Effector CD4-positive, alpha-beta T cell (primary cell): ENCODE measurements at regions not wholly inside any gene's neighbourhood (a gene's known extent, or its start where the extent isn't known, plus 50 kb on each side); places are given as distances from the start of the nearest gene placed in this dataset.

Experiments
- DNase-seq: peaks from one replicate; pipeline ENCODE4 v3.0.0-alpha.2; 2020

GRCh38 chr16:51892293-51893007 is 654.5 kb downstream of the TOX3 start:
- no peak for DNase-seq

DNA sequence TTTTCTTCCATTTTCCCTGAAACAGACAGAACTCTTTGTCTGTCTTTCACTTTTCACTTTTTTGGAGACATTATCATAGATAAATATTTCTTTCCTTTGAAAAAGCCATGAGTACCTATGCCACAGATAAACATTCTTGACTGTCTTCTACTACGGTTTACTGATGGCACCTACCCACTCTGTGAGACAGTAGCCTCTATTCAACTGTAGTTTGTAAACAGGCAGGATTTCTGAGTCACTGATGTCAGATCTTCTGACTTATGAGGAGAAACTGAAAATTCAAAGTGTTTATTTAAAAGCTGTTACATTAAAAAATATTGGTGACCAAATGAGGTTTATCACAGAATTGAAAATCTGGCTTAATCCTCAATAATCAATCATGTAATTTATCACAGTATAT is 658.4 kb downstream of the TOX3 start:
- no peak for DNase-seq

DNA sequence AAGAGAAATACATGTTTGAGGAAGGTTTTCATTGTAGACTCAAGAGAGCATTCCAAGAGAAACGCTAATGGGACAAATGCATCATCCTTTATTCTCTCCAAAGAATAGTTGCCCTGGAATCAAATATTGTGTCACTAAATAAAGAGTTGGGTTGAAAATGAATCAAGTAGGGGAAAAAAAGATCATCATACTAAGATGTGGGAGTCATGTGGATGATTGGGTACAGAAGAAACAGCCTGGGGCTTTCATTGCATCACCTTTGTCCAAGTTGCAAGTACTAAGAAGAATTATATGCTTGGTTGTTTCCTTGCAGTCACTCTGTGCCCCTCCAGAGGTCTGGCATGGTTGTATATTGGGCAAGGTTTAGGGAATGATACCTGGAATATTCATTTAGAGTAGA is 658.9 kb downstream of the TOX3 start:
- DNase-seq, result no peak

GRCh38 chr16:51886456-51886855 is 660.5 kb downstream of the TOX3 start:
- no peak for DNase-seq

DNA sequence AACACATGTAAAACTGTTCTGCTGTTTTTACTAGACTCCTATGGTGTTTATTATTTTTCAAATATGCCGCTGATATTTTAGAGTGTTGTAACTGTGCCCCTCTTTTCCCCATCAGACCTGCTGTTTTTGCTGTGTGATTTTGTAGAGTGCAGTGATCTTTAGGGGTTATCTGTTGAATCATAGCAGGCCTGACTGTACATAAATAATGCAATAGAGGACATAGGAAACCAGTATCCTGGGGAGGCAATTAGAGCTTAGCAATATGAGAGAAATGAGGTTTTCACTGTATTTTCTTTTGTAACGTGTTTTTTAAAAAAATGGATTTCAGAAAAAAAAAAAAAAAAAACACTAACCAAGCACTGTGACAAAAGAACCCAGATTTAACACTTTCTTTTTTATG is 662.2 kb downstream of the TOX3 start:
- DNase-seq, result no peak

DNA sequence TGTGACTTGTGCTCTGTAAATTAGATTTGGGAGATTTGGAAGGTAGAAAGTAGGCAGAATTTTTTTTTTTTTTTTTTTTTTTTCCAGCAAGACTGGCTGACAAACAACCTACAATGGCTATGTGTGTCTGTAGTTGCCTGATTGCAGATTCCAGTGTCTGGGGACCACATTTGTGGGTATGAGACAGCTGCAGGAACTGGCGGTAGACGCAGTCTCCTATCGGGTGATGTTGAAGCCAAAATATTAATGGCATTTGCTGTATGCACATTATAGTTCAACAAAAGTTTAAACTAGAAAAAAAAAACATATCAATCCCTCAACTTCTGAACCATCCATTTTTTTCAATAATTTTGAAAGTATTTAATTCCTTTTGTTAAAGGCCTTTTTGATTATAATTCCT is 665.2 kb downstream of the TOX3 start:
- DNase-seq, result no peak

DNA sequence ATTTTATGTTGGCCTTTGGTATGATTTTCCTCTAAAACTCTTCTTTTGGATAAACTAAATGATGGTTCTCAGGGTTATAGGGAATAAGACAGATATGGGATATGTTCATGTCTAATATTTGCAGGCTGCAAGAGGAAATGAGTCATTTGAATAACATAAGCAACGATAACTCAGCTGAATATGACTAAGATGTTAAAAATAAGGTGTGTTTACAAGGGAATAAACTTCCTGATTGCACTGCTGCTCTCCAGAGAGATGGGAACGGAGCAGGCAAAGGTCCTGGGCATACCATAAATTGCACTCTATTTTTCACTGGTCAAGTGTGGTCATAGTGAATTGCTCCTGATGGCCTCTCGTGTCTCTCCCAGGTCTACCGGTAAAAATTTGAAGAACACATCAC is 666.2 kb downstream of the TOX3 start:
- no peak for DNase-seq

- no peak for DNase-seq
These were observed 669.3 kb downstream of the TOX3 start for GRCh38 chr16:51877686-51878085.

GRCh38 chr16:51876934-51877333 is 670.0 kb downstream of the TOX3 start:
- DNase-seq, result no peak

- no peak for DNase-seq
These were observed 670.4 kb downstream of the TOX3 start for GRCh38 chr16:51876601-51876875.

GRCh38 chr16:51875834-51876600 is 670.9 kb downstream of the TOX3 start:
- DNase-seq, result no peak

DNA sequence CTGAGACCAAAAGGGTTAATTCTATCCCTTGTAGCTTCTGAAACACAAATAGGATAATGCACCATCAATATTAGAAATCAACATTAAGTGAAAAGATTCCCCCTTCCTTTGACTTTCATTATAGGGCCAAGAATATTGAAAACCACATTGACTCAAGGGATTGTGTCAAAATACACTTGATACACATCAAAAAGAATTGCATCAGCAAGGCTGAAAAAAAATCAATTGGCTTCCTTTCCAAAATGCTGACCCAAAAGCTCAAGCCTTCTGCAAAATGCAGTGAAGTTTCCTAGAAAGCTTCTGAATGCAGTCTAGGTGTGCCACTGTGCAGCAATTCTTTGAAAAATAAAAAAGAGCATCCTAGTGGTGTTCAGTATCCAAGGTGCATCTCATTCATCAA is 674.4 kb downstream of the TOX3 start:
- no peak for DNase-seq

DNA sequence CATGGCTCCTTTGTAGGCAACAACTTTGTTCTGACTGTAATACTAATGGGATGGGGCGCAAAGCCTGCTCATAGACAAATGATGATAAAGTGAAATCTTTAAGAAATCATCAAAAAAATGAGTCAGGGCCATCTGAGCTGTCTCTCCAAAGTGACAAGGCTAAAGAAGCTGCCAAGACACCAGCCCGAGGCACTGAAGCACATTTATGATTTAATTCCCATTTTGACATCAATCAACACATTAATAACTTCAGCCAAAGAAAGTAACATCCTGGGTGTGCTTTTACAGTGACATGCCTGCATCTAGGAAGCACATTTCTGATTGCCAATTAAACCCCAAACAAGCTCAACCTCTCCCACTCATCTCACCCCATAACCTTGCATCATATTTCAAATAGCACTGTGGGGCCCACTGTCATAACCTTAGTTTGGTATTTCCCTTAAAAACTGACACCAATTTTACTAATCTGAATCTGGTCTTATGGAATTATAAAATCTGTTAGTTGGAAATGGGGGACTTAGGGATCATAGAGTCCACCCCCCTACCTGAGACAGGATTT is 676.6 kb downstream of the TOX3 start:
- no peak for DNase-seq

DNA sequence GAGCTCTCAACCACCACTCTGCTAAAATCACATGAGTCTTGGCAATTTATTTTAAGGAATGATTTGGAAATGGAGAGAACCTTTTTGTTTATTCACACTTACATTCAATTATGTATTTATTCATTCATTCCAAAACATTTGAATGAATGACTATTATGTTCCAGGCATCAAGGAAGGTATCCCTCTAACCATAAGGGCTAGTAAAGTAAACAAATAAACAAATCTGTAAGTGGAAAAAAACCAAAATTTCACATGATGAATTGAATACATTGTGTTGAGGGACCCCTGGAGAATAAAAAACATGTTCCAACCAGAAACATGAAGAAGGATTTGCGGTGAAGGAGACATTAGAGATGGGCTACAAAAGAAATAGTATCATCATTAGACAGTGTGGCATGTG is 677.8 kb downstream of the TOX3 start:
- DNase-seq, result no peak

DNA sequence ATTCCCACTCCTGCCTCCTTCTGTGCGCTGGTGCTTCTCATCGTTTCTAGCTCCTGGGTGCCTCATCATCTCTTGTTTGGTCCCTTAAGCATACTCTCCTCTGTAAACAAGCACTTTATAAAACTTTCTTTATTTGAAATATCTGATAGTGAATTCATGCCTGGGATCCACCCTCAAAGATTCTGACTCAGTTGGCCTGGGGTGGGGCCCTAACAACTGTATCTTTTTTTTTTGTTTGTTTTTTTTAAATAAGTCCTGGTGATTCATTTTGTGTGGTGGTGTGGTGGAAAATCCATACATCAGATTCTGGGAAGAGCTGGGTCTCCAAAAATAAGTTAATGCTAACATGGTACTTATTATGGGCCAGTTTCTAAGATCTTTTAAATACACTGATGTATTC is 678.3 kb downstream of the TOX3 start:
- no peak for DNase-seq

DNA sequence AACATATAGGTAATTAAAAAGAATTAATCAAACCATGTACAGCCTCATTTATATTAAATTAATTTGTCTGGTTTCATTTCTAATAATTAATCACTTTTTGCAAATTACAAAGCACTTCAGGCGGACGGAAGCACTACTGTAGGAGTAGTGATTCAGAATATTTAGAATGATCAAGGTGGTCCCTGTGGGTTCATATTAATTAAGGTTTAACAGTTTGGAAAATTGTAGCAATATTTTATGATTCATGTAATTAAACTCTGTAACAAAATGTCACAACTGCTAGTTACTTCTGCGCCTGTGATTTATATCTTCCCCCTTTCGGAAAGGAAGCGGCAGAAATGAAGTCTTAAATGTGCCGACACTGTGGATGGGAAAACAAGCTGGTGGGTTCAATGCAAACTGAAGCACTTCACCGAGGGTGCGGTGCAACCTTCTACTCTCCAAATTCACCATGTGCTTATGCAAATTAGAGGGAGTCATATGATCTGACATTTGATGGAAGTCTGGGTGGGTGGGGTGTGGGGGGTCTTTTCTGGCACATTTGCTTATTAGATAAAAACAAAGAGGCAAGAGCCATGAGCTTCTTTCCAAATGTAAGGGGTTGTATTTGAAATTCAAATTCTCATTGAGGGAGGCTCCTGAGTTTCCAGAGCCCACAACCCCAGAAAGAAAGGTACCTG is 679.4 kb downstream of the TOX3 start:
- no peak for DNase-seq

GRCh38 chr16:51864575-51864974 is 682.4 kb downstream of the TOX3 start:
- DNase-seq, result no peak

DNA sequence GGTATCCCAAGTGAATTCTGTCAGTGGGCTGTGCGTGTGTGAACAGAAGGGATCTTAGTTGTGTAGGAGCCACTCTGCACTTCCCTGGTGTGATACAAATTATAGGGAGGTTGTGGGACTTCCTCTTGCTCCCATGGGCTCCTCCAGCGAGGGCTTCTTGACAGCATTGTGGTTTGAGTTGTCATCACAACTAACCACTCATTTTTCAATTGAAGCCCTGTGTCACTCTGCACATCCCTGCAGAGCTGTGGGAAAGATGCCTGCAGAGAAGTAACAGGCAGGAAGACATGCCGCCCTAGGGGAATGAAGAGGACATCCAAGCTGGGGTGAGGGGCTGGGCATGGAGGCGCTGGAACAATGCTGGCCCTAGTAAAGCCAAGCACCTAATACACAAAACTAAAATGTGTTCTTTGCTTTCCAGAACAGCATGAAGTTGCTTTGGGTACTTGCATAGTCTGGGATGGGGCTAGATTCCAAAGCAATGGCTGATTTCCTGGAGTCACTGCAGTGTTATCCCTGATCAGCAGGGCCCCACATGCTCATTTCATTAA is 692.5 kb downstream of the TOX3 start:
- DNase-seq, result no peak

- no peak for DNase-seq
These were observed 693.4 kb downstream of the TOX3 start for GRCh38 chr16:51853586-51853985.

- no peak for DNase-seq
These were observed 694.1 kb downstream of the TOX3 start for GRCh38 chr16:51852892-51853291.

DNA sequence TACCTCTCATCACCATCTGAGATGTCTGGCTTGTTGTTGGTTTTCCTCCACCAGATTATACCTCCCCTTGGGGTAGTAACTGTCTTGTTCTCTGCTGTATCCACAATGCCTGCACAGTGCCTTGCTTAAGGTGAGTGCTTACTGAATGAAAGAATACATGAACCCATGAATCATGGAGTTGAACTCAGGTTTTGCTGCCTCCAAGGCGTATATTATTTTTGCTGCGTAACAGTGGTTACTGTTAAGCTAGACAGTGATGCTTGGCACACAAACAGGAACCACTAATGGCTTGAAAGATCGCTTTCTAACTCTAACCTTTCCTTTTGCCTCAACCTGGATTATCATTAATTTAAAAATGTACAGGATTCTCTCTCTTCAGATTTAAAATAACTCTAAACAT is 695.8 kb downstream of the TOX3 start:
- DNase-seq, result no peak

DNA sequence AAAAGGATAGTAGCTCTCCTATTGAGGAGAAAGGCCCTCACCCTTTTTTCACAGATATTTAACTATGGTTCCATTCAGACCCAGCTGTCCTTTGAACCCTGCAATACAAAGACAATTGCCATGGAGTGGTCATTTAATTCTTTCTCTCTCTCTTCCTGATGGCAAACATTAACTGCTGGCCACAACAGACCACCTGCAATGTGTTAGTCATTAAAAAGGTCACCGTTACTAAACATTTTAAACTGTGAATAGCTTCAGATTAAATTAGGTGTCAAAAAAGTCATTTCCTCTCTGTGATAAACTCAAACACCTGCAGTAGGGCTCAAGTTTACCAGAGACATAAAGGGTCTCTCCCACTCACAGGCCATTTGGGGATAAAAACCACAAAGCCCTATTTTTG is 697.2 kb downstream of the TOX3 start:
- no peak for DNase-seq

DNA sequence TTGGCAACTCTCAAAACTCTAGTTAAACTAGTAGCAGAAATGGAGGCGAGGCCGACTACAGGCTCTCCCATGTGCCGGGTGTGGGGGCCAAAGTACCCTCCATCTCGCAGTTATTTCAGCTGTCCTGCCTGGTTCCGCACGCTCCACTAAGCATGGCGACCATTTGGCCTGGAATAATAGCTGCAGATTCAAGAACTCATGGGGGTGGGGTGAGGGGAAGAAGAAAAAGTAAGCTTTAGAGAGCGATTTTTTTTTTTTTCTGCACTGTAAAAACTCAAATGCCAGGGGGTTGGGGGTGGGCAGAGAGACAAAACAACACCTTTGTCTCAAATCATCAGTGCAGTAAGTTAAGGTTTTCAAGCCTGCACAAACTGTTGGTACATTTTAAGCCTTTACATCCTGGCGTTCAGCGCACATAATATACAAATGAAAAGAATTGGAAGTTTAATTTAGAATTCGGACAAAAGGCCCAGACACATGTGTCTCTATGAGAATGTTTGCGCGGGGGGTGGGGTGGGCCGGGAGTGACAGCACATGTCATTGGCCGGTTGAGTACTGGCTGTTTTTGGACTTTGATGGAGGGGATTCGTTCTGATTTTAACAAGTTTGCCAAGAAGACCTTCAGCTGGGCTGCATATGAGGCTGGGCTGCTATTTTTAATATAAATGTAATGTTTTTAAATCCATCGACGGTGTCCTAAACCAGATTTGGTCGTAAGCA is 694.7 kb upstream of the SALL1 start:
- no peak for DNase-seq
